ENCODE measurements at regions not wholly inside any gene's neighbourhood (a gene's known extent, or its start where the extent isn't known, plus 50 kb on each side); places are given as distances from the start of the nearest gene placed in this dataset.

DNA sequence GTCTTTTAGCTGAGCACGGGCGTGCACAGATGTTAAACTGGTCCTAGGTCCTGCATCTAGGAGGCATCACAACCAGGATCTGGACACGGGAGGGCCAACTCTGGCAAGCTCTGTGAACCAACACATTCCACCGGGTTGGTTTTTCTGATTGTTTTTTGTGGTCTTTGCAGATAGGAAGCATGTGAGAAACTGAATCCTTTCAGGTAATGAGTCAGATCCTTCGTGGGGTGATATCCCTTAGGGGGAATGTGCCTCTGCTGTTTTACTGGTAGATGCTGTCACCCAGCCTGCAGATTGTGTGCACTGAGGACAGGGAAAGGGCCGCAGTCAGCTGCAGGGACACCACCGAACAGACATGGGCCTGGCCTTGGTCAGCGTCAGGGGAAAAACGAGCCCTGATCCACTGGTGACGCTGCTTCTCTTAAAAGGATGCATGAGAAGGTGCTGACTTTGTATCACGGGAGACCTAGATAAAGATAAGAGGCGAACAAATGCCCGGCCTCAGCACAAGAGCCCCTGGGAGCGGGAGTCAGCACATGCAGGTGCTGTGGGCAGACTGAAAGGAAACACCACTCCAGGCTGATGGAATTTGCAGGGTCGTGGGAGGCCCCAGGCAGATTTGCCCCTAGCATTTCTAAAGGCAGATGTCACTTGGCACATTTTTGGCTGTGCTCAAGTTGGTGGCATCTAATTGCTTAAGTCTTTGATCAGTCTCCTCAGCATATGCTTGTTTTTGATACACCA lies 51.1 kb downstream of the DOP1B start:
- no peak overlapping the region for H3K4me3 ChIP-seq (ENCODE audit: low read length)
- no peak overlapping the region for H2BK5ac ChIP-seq (ENCODE audit: low read length)
- H3K79me1 ChIP-seq (ENCODE audit: low read length): no peaks in the 10 kb centered on the region
- H3K79me2 ChIP-seq (ENCODE audit: control insufficient read depth, insufficient read depth, low read length): no peaks in the 10 kb centered on the region
- H4K5ac ChIP-seq (ENCODE audit: low read length): no peak overlapping the region
- H3K27me3 ChIP-seq (ENCODE audit: insufficient read depth, low read length, poor library complexity): no peaks in the 10 kb centered on the region
- H2BK15ac ChIP-seq (replicated peaks; ENCODE audit: low read depth): no peak overlapping the region
- H3K18ac ChIP-seq (ENCODE audit: low read length): no peak overlapping the region
- no peak overlapping the region for H2AK5ac ChIP-seq (ENCODE audit: low read length)
- no peak overlapping the region for H3K4ac ChIP-seq (ENCODE audit: low read depth, low read length)
- H3K36me3 ChIP-seq (ENCODE audit: control insufficient read depth, insufficient read depth, low read length): no peaks in the 10 kb centered on the region
- no peaks in the 10 kb centered on the region for H3K4me1 ChIP-seq (ENCODE audit: control insufficient read depth, low read depth, low read length)
- H3K4me2 ChIP-seq (ENCODE audit: low read length): no peak overlapping the region
- H3K56ac ChIP-seq (ENCODE audit: low read length): no peak overlapping the region
- no CpG with 5 or more reads among the region's 15 CpGs for WGBS (ENCODE audit: extremely low coverage, insufficient coverage, low lambda C conversion rate)
- H4K8ac ChIP-seq (ENCODE audit: low read depth, low read length): no peak overlapping the region
- H3K23ac ChIP-seq (ENCODE audit: low read length): no peak overlapping the region
- no peak overlapping the region for H3K27ac ChIP-seq (ENCODE audit: low read depth, low read length)
- DNase-seq: peak; percentile 32
- no peak overlapping the region for H3K9ac ChIP-seq (ENCODE audit: low read length)
- H2BK120ac ChIP-seq (ENCODE audit: low read depth, low read length): no peak overlapping the region

DNA sequence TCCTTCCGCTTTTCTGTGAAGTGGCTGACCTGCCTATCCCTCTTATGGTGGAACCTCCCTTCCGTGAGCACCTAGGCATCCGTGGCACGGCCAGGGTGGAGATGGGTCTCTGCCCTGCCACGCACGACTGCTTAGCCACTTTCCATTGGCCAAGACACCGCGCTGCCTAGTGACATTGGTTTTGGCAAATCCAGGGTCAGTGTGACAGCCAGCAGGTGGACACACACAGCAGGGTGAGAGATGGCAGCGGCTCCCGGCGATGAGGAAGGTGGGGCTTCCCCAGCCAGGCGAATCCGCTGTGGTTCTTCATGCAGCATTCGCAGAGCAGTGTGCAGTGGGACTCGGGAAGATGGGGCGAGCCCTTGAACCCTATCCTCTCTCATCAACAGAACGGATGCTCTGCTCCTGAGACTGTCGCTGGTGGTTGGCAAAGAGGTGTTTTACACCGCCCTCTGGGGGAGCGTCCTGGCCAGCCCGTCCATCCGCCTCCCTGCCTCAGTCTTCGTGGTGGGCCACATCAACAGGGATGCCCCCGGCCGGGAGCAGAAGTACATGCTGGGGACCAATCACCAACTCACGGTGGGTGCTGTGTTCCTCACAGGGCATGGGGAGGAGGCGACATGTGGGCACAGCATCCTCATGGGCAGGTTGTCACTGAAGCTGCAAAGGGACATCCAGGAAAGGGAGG lies 51.8 kb downstream of the DOP1B start:
- Histone ChIP-seq H4K8ac (ENCODE audit: low read depth, low read length) (no peak overlapping the region), H4K5ac (ENCODE audit: low read length) (no peak overlapping the region), H2BK120ac (ENCODE audit: low read depth, low read length) (no peak overlapping the region), H3K79me2 (ENCODE audit: control insufficient read depth, insufficient read depth, low read length) (no peaks in the 10 kb centered on the region), H3K18ac (ENCODE audit: low read length) (no peak overlapping the region), H3K4me1 (ENCODE audit: control insufficient read depth, low read depth, low read length) (no peaks in the 10 kb centered on the region), H3K27ac (ENCODE audit: low read depth, low read length) (no peak overlapping the region), H2BK15ac (replicated peaks; ENCODE audit: low read depth) (no peak overlapping the region), H2BK5ac (ENCODE audit: low read length) (no peak overlapping the region), H3K27me3 (ENCODE audit: insufficient read depth, low read length, poor library complexity) (no peaks in the 10 kb centered on the region), H3K79me1 (ENCODE audit: low read length) (no peaks in the 10 kb centered on the region), H3K23ac (ENCODE audit: low read length) (no peak overlapping the region), H3K9ac (ENCODE audit: low read length) (no peak overlapping the region), H3K4ac (ENCODE audit: low read depth, low read length) (no peak overlapping the region), H2AK5ac (ENCODE audit: low read length) (no peak overlapping the region), H3K4me3 (ENCODE audit: low read length) (no peak overlapping the region), H3K36me3 (ENCODE audit: control insufficient read depth, insufficient read depth, low read length) (no peaks in the 10 kb centered on the region), H3K4me2 (ENCODE audit: low read length) (no peak overlapping the region), H3K56ac (ENCODE audit: low read length) (no peak overlapping the region)
- DNase-seq: no peak
- WGBS (ENCODE audit: extremely low coverage, insufficient coverage, low lambda C conversion rate): no CpG with 5 or more reads among the region's 27 CpGs

DNA sequence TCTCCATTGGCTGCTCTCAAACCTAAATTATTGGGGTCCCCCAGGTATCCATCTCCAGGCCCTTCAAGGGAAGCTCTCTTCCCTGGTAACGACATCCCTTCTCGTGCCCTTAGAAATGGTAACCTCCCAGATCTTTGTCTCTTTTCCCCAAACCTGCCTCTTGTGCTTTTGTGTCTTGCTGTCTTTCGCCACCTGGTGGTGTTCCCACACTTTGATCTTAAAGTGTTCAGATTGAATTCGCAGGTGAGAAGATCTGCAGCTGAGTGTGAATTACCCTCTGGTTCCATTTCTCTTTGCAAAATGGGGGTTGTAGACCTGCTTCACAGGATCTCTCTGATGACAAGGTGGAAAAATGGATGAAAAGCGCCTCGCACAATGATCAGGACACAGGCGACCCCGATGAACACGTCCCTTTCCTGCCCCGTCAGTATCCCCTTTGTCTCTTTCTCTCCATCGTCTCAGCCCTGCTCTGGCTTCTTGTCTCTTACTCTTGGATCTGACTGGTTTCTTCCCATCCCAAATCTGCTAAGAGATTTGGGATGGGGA lies 53.1 kb downstream of the DOP1B start:
- Histone ChIP-seq H3K56ac (ENCODE audit: low read length) (no peak overlapping the region), H3K79me1 (ENCODE audit: low read length) (no peaks in the 10 kb centered on the region), H4K8ac (ENCODE audit: low read depth, low read length) (no peak overlapping the region), H2BK120ac (ENCODE audit: low read depth, low read length) (no peak overlapping the region), H3K23ac (ENCODE audit: low read length) (no peak overlapping the region), H3K27me3 (ENCODE audit: insufficient read depth, low read length, poor library complexity) (no peaks in the 10 kb centered on the region), H3K4me1 (ENCODE audit: control insufficient read depth, low read depth, low read length) (no peaks in the 10 kb centered on the region), H2BK5ac (ENCODE audit: low read length) (no peak overlapping the region), H3K4me3 (ENCODE audit: low read length) (no peak overlapping the region), H2AK5ac (ENCODE audit: low read length) (no peak overlapping the region), H3K36me3 (ENCODE audit: control insufficient read depth, insufficient read depth, low read length) (no peaks in the 10 kb centered on the region), H4K5ac (ENCODE audit: low read length) (no peak overlapping the region), H2BK15ac (replicated peaks; ENCODE audit: low read depth) (no peak overlapping the region), H3K27ac (ENCODE audit: low read depth, low read length) (no peak overlapping the region), H3K4ac (ENCODE audit: low read depth, low read length) (no peak overlapping the region), H3K79me2 (ENCODE audit: control insufficient read depth, insufficient read depth, low read length) (no peaks in the 10 kb centered on the region), H3K18ac (ENCODE audit: low read length) (no peak overlapping the region), H3K4me2 (ENCODE audit: low read length) (no peak overlapping the region), H3K9ac (ENCODE audit: low read length) (no peak overlapping the region)
- peak; percentile 90 for DNase-seq
- WGBS (ENCODE audit: extremely low coverage, insufficient coverage, low lambda C conversion rate): no CpG with 5 or more reads among the region's 11 CpGs

DNA sequence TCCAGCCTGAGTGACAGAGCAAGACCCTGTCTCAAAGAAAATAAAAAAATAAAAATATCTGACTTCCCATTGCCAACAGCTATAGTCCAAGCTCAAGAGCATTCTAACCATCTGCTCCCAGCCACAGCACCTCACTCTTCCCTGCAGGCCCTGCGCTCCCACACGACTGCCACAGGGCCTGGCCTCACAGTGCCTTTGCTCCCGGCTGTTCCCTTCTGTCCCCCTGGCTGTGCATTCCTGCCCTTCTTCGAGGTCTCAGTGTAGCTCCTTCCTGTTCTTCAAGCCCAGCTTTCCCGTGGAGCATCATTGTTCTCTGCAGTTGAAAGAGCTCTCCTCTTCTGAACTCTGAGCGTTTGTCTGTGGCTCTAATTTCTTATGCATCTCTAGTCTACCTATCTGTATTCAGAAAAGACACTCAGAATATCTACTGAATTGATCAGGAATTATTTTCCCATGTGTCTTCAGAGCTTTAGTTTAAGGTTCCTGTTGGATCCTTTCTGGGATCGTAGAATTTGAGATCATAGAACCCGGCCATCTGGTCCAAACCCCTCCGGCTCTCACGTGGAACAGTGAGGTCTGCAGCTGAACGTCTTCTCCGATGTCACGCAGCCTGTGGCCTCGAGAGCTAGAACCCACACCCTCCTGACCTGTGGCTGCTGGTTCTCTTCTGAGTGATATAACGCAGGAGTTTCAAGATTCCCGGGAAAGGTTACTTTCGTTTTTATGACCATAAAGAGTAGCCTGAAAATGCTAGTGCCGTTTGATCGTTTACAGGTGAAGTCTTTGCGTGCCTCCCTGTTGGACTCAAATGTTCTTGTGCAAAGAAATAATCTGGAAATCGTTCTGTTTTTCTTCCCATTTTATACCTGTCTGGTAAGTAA lies 54.4 kb downstream of the DOP1B start:
- Histone ChIP-seq H3K4me3 (ENCODE audit: low read length) (no peak overlapping the region), H4K8ac (ENCODE audit: low read depth, low read length) (no peak overlapping the region), H4K5ac (ENCODE audit: low read length) (no peak overlapping the region), H3K27ac (ENCODE audit: low read depth, low read length) (no peak overlapping the region), H3K4ac (ENCODE audit: low read depth, low read length) (no peak overlapping the region), H3K18ac (ENCODE audit: low read length) (no peak overlapping the region), H2BK120ac (ENCODE audit: low read depth, low read length) (no peak overlapping the region), H3K36me3 (ENCODE audit: control insufficient read depth, insufficient read depth, low read length) (no peaks in the 10 kb centered on the region), H3K79me2 (ENCODE audit: control insufficient read depth, insufficient read depth, low read length) (no peaks in the 10 kb centered on the region), H3K56ac (ENCODE audit: low read length) (no peak overlapping the region), H3K4me1 (ENCODE audit: control insufficient read depth, low read depth, low read length) (no peaks in the 10 kb centered on the region), H3K79me1 (ENCODE audit: low read length) (no peaks in the 10 kb centered on the region), H3K4me2 (ENCODE audit: low read length) (no peak overlapping the region), H3K23ac (ENCODE audit: low read length) (no peak overlapping the region), H2BK15ac (replicated peaks; ENCODE audit: low read depth) (no peak overlapping the region), H2BK5ac (ENCODE audit: low read length) (no peak overlapping the region), H2AK5ac (ENCODE audit: low read length) (no peak overlapping the region), H3K9ac (ENCODE audit: low read length) (no peak overlapping the region), H3K27me3 (ENCODE audit: insufficient read depth, low read length, poor library complexity) (no peaks in the 10 kb centered on the region)
- DNase-seq: peak; percentile 67
- WGBS (ENCODE audit: extremely low coverage, insufficient coverage, low lambda C conversion rate): no CpG with 5 or more reads among the region's 21 CpGs

DNA sequence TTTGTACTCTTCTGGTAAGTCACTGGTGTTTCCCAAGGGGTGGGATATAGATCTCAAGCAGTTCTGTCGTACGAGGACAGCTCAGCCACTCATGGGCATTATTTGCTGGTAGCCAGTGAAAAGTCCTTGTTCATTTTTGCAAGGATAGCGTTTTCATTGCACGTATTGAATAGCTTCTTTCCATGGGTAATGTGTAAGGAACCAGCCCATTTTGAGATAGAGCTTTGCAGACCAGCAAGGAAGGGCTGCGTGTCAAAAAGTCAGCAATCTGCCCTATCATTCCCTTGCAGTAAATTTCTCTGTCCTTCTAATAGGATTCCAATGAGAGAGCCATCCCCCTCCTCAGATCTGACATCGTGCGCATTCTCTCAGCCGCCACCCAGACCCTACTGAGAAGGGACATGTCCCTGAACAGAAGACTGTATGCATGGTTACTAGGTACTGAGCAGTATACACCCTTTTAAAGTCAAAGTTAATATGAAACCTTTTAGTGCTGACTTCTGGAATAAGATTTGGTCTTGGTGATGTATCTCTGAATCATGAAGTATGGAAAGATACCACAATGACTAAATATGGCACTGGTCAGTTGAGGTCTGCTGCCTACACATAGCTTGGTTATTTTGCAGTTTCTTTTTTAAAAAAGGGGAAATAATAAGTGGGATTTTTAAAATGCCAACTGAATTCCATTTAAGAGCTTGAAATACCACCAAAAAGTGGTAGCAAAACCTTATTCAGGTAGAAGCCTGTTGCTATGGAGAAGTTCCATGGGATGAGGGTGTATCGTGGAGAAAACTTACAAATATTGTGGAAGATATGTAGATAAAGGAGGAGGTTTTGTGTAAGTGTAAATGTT lies 55.3 kb downstream of the DOP1B start:
- Histone ChIP-seq H3K9ac (ENCODE audit: low read length) (no peak overlapping the region), H3K23ac (ENCODE audit: low read length) (no peak overlapping the region), H3K79me2 (ENCODE audit: control insufficient read depth, insufficient read depth, low read length) (no peaks in the 10 kb centered on the region), H2AK5ac (ENCODE audit: low read length) (no peak overlapping the region), H3K27me3 (ENCODE audit: insufficient read depth, low read length, poor library complexity) (no peaks in the 10 kb centered on the region), H4K5ac (ENCODE audit: low read length) (no peak overlapping the region), H2BK120ac (ENCODE audit: low read depth, low read length) (no peak overlapping the region), H2BK5ac (ENCODE audit: low read length) (no peak overlapping the region), H3K4ac (ENCODE audit: low read depth, low read length) (no peak overlapping the region), H2BK15ac (replicated peaks; ENCODE audit: low read depth) (no peak overlapping the region), H3K4me2 (ENCODE audit: low read length) (no peak overlapping the region), H3K18ac (ENCODE audit: low read length) (no peak overlapping the region), H3K79me1 (ENCODE audit: low read length) (no peaks in the 10 kb centered on the region), H4K8ac (ENCODE audit: low read depth, low read length) (no peak overlapping the region), H3K36me3 (ENCODE audit: control insufficient read depth, insufficient read depth, low read length) (no peaks in the 10 kb centered on the region), H3K56ac (ENCODE audit: low read length) (no peak overlapping the region), H3K4me1 (ENCODE audit: control insufficient read depth, low read depth, low read length) (no peaks in the 10 kb centered on the region), H3K4me3 (ENCODE audit: low read length) (no peak overlapping the region), H3K27ac (ENCODE audit: low read depth, low read length) (no peak overlapping the region)
- WGBS (ENCODE audit: extremely low coverage, insufficient coverage, low lambda C conversion rate): 100% methylated on average over 1 of the region's 9 CpGs
- no peak for DNase-seq
